Glomerular visceral epithelial cell (primary cell): ENCODE measurements at regions not wholly inside any gene's neighbourhood (a gene's known extent, or its start where the extent isn't known, plus 50 kb on each side); places are given as distances from the start of the nearest gene placed in this dataset.

Source experiments
- DNase-seq: peaks from one replicate; pipeline ENCODE4 v3.0.0-alpha.2; 2016; ENCODE audit errors: extremely low spot score

- no peak for DNase-seq
These were observed 91.6 kb upstream of the GNPDA2 start for GRCh38 chr4:44817930-44818329.

- no peak for DNase-seq
These were observed 79.7 kb upstream of the GNPDA2 start for GRCh38 chr4:44806071-44806470.

GRCh38 chr4:44804301-44804700, 77.9 kb upstream of the GNPDA2 start:
- no peak for DNase-seq

GRCh38 chr4:44801384-44801783, 75.0 kb upstream of the GNPDA2 start:
- DNase-seq = no peak

- DNase-seq = no peak
These were observed 65.5 kb upstream of the GNPDA2 start for GRCh38 chr4:44791831-44792230.

GRCh38 chr4:44777115-44777514, 50.8 kb upstream of the GNPDA2 start:
- no peak for DNase-seq
